Neuronal stem cell (in vitro differentiated cells): ENCODE measurements at regions not wholly inside any gene's neighbourhood (a gene's known extent, or its start where the extent isn't known, plus 50 kb on each side); places are given as distances from the start of the nearest gene placed in this dataset.
"Not testable (repeated sequence)": the region's sequence is repeated elsewhere in the genome, so short reads cannot be mapped to it uniquely, and the experiment has no call there.

Source experiments
- DNase-seq: peaks from one replicate; pipeline ENCODE4 v3.0.0-alpha.2; 2013; ENCODE audit warnings: low spot score
- H2AFZ ChIP-seq: one replicate; pipeline ENCODE4 v1.6.1; 2013; ENCODE audit warnings: mild to moderate bottlenecking, low read length, inconsistent platforms
- H2AK5ac ChIP-seq: 2 replicates; pipeline ENCODE4 v1.6.1; 2013; ENCODE audit warnings: low read depth, mild to moderate bottlenecking, inconsistent platforms, low read length, moderate library complexity, mixed read lengths
- H2BK120ac ChIP-seq: 2 replicates; pipeline ENCODE4 v1.6.1; 2013; ENCODE audit warnings: low read depth, mild to moderate bottlenecking, inconsistent platforms, low read length, moderate library complexity, mixed read lengths
- H2BK12ac ChIP-seq: one replicate; pipeline ENCODE4 v1.6.1; 2013; ENCODE audit warnings: low read length, inconsistent platforms
- H2BK15ac ChIP-seq: 2 replicates; pipeline ENCODE4 v1.6.1; 2013; ENCODE audit warnings: mild to moderate bottlenecking, low read length, inconsistent platforms, mixed read lengths
- H2BK5ac ChIP-seq: one replicate; pipeline ENCODE4 v1.6.1; 2013; ENCODE audit warnings: inconsistent platforms, mild to moderate bottlenecking, low read length, moderate library complexity
- H3K14ac ChIP-seq: one replicate; pipeline ENCODE4 v1.6.1; 2013; ENCODE audit warnings: low read length, inconsistent platforms
- H3K18ac ChIP-seq: 2 replicates; pipeline ENCODE4 v1.6.1; 2013; ENCODE audit warnings: low read length, inconsistent platforms
- H3K23ac ChIP-seq: 2 replicates; pipeline ENCODE4 v1.6.1; 2013; ENCODE audit warnings: low read depth, mild to moderate bottlenecking, mixed read lengths, low read length, inconsistent platforms; ENCODE audit not compliant: poor library complexity
- H3K27ac ChIP-seq: replicated peaks from 3 replicates; pipeline ENCODE4 v1.5.1; 2013; ENCODE audit warnings: low read length, inconsistent platforms
- H3K27me3 ChIP-seq, 3 experiments: 2 replicates each; pipeline ENCODE4 v1.6.1; 2013; ENCODE audit warnings: low read length in 3 of 3, mild to moderate bottlenecking in 2 of 3, inconsistent platforms in 1 of 3, low read depth in 1 of 3, mixed read lengths in 1 of 3, moderate library complexity in 1 of 3; ENCODE audit not compliant: control insufficient read depth in 3 of 3, insufficient read depth in 3 of 3
- H3K36me3 ChIP-seq, 2 donors: replicated peaks in 1 of 2; 2 replicates each; pipeline ENCODE4 v1.6.1; 2013; ENCODE audit warnings: low read length in 2 of 2; ENCODE audit not compliant: control insufficient read depth in 2 of 2, insufficient read depth in 2 of 2
- H3K4ac ChIP-seq: 2 replicates; pipeline ENCODE4 v1.6.1; 2013; ENCODE audit warnings: inconsistent platforms, mild to moderate bottlenecking, low read length, moderate library complexity
- H3K4me1 ChIP-seq, 2 donors: 1 replicate in 1 of 2; 2 replicates in 1 of 2; pipeline ENCODE4 v1.6.1; 2013; ENCODE audit warnings: low read length in 2 of 2, low read depth in 1 of 2; ENCODE audit not compliant: control insufficient read depth in 2 of 2, insufficient read depth in 1 of 2
- H3K4me2 ChIP-seq: one replicate; pipeline ENCODE4 v1.6.1; 2013; ENCODE audit warnings: mild to moderate bottlenecking, low read length, inconsistent platforms; ENCODE audit not compliant: insufficient read depth, poor library complexity, severe bottlenecking
- H3K4me3 ChIP-seq, 2 donors: 2 replicates each; pipeline ENCODE4 v1.5.1; 2013; ENCODE audit warnings: low read length in 2 of 2, mild to moderate bottlenecking in 2 of 2, inconsistent platforms in 1 of 2, moderate library complexity in 1 of 2
- H3K79me1 ChIP-seq: one replicate; pipeline ENCODE4 v1.6.1; 2013; ENCODE audit warnings: low read depth, mild to moderate bottlenecking, inconsistent platforms, low read length, moderate library complexity
- H3K9ac ChIP-seq: one replicate; pipeline ENCODE4 v1.6.1; 2013; ENCODE audit warnings: mild to moderate bottlenecking, low read depth, low read length, inconsistent platforms; ENCODE audit not compliant: poor library complexity
- H3K9me3 ChIP-seq, 2 donors: replicated peaks in 1 of 2; 2 replicates each; pipeline versions ENCODE3 to v1.6.1; 2013; ENCODE audit warnings: low read length in 2 of 2, mild to moderate bottlenecking in 2 of 2, inconsistent platforms in 1 of 2, low read depth in 1 of 2, mixed read lengths in 1 of 2, moderate library complexity in 1 of 2; ENCODE audit not compliant: control insufficient read depth in 2 of 2, insufficient read depth in 1 of 2
- H4K8ac ChIP-seq: one replicate; pipeline ENCODE4 v1.6.1; 2013; ENCODE audit warnings: low read depth, mild to moderate bottlenecking, inconsistent platforms, low read length, moderate library complexity
- H4K91ac ChIP-seq: one replicate; pipeline ENCODE4 v1.6.1; 2013; ENCODE audit warnings: low read length, low read depth, mild to moderate bottlenecking, inconsistent platforms; ENCODE audit not compliant: poor library complexity
- WGBS, 2 donors: extraction: QIAGEN DNeasy Blood & Tissue Kit; methylation state at CpG; one replicate each; pipeline ENCODE4 v1.1.7; 2013; ENCODE audit warnings: missing lambda C conversion rate in 2 of 2, mixed read lengths in 1 of 2; ENCODE audit not compliant: insufficient read length in 2 of 2, insufficient replicate concordance in 1 of 2; ENCODE audit errors: extremely low coverage in 2 of 2; 5-methylcytosine and 5-hydroxymethylcytosine counted together

GRCh38 chr10:45514291-45515270, 140.6 kb downstream of the ALOX5 start:
- Histone ChIP-seq H3K27me3 (peaks cover 0 to 3% (median 0%) of the 10 kb centered on the region in 3 experiments), H3K9me3 (peaks cover 0 to 5% of the 10 kb centered on the region in 2 donors), H2BK12ac (peak overlapping the region; percentile 33), H4K8ac (peak overlapping the region; percentile 19), H3K4me3 (no peak overlapping the region), H2BK120ac (no peak overlapping the region), H4K91ac (no peak overlapping the region), H3K79me1 (peaks cover 6% of the 10 kb centered on the region), H3K9ac (peak overlapping the region; percentile 38), H3K27ac (no peak overlapping the region), H2AFZ (no peak overlapping the region), H3K14ac (no peak overlapping the region), H3K4ac (no peak overlapping the region), H2BK15ac (no peak overlapping the region), H3K18ac (peak overlapping the region; percentile 80), H3K4me2 (no peak overlapping the region), H2BK5ac (no peak overlapping the region), H3K23ac (peak overlapping the region; percentile 92), H3K36me3 (peaks cover 0 to 3% of the 10 kb centered on the region in 2 donors), H3K4me1 (peaks cover 9 to 23% of the 10 kb centered on the region in 2 donors), H2AK5ac (no peak overlapping the region)
- no CpG with 5 or more reads among the region's 12 CpGs for WGBS, 2 donors
- no peak for DNase-seq

- peaks cover 0 to 3% of the 10 kb centered on the region in 2 donors for H3K36me3 ChIP-seq
- no peak overlapping the region for H3K23ac ChIP-seq
- H3K79me1 ChIP-seq, result peaks cover 6% of the 10 kb centered on the region
- no peak overlapping the region for H2BK5ac ChIP-seq
- no peak overlapping the region for H3K27ac ChIP-seq
- H2BK15ac ChIP-seq, result no peak overlapping the region
- peaks cover 0 to 3% (median 0%) of the 10 kb centered on the region in 3 experiments for H3K27me3 ChIP-seq
- H2AK5ac ChIP-seq, result no peak overlapping the region
- H4K91ac ChIP-seq, result no peak overlapping the region
- H3K4me3 ChIP-seq, result no peak overlapping the region
- H3K14ac ChIP-seq, result no peak overlapping the region
- DNase-seq, result no peak
- no peak overlapping the region for H2AFZ ChIP-seq
- H2BK120ac ChIP-seq, result no peak overlapping the region
- peaks cover 9 to 23% of the 10 kb centered on the region in 2 donors for H3K4me1 ChIP-seq
- peaks cover 0 to 5% of the 10 kb centered on the region in 2 donors for H3K9me3 ChIP-seq
- H3K18ac ChIP-seq, result no peak overlapping the region
- H3K4ac ChIP-seq, result no peak overlapping the region
- H2BK12ac ChIP-seq, result no peak overlapping the region
- no peak overlapping the region for H3K4me2 ChIP-seq
- H4K8ac ChIP-seq, result no peak overlapping the region
- H3K9ac ChIP-seq, result no peak overlapping the region
- WGBS, 2 donors, result no CpG with 5 or more reads among the region's 3 CpGs
These were observed 139.5 kb downstream of the ALOX5 start for GRCh38 chr10:45513551-45513950.

- H3K36me3 ChIP-seq, H3K23ac ChIP-seq, H2AK5ac ChIP-seq, H3K14ac ChIP-seq, H2BK5ac ChIP-seq, H3K27me3 ChIP-seq, H3K79me1 ChIP-seq, H4K8ac ChIP-seq, H2BK120ac ChIP-seq, H3K4ac ChIP-seq, H3K9me3 ChIP-seq, H3K4me3 ChIP-seq, H3K9ac ChIP-seq, H2BK15ac ChIP-seq, H2BK12ac ChIP-seq, DNase-seq, H4K91ac ChIP-seq, H3K4me2 ChIP-seq, H3K27ac ChIP-seq, H3K18ac ChIP-seq, H2AFZ ChIP-seq: not testable (repeated sequence)
- peaks cover 9 to 23% of the 10 kb centered on the region in 2 donors for H3K4me1 ChIP-seq
- WGBS, 2 donors, result no CpG with 5 or more reads among the region's 37 CpGs
These were observed 137.9 kb downstream of the ALOX5 start for GRCh38 chr10:45511926-45512325.

GRCh38 chr10:45509491-45509890, 135.5 kb downstream of the ALOX5 start:
- DNase-seq, result no peak
- H3K27me3 ChIP-seq, result peaks cover 0 to 3% (median 0%) of the 10 kb centered on the region in 3 experiments
- peaks cover 0 to 2% of the 10 kb centered on the region in 2 donors for H3K36me3 ChIP-seq
- H2AFZ ChIP-seq, result no peak overlapping the region
- no peak overlapping the region for H3K23ac ChIP-seq
- no peak overlapping the region for H4K8ac ChIP-seq
- no peak overlapping the region for H2AK5ac ChIP-seq
- H3K9ac ChIP-seq, result no peak overlapping the region
- H2BK12ac ChIP-seq, result no peak overlapping the region
- no peak overlapping the region for H2BK15ac ChIP-seq
- H3K9me3 ChIP-seq, result peaks cover 0 to 4% of the 10 kb centered on the region in 2 donors
- H3K4ac ChIP-seq, result no peak overlapping the region
- no peak overlapping the region for H2BK120ac ChIP-seq
- no peak overlapping the region for H2BK5ac ChIP-seq
- H3K14ac ChIP-seq, result no peak overlapping the region
- H3K4me2 ChIP-seq, result no peak overlapping the region
- peaks cover 4% of the 10 kb centered on the region for H3K79me1 ChIP-seq
- H4K91ac ChIP-seq, result no peak overlapping the region
- peaks cover 5 to 8% of the 10 kb centered on the region in 2 donors for H3K4me1 ChIP-seq
- no peak overlapping the region for H3K27ac ChIP-seq
- no peak overlapping the region for H3K18ac ChIP-seq
- no peak overlapping the region for H3K4me3 ChIP-seq
